Liver (tissue), 8 donors: ENCODE measurements at regions not wholly inside any gene's neighbourhood (a gene's known extent, or its start where the extent isn't known, plus 50 kb on each side); places are given as distances from the start of the nearest gene placed in this dataset.

ENCODE experiments used
- DNase-seq: peaks from one replicate; pipeline ENCODE4 v3.0.0-alpha.2; 2017; ENCODE audit warnings: low spot score
- H3K27ac ChIP-seq, 2 donors: one replicate each; pipeline ENCODE4 v1.7.0; 2013; ENCODE audit warnings: inconsistent platforms in 2 of 2, low read length in 2 of 2, control low read depth in 1 of 2, low read depth in 1 of 2, mild to moderate bottlenecking in 1 of 2
- H3K27me3 ChIP-seq, 4 donors: one replicate each; pipeline versions ENCODE4 v1.6.1 to v1.7.0; 2013; ENCODE audit warnings: low read length in 3 of 4, inconsistent platforms in 1 of 4, mild to moderate bottlenecking in 1 of 4, moderate library complexity in 1 of 4; ENCODE audit not compliant: control insufficient read depth in 4 of 4, insufficient read depth in 4 of 4
- H3K36me3 ChIP-seq, 4 donors: one replicate each; pipeline versions ENCODE4 v1.6.1 to v1.7.0; 2013; ENCODE audit warnings: low read length in 3 of 4, mild to moderate bottlenecking in 3 of 4, low read depth in 1 of 4, moderate library complexity in 1 of 4; ENCODE audit not compliant: control insufficient read depth in 4 of 4, insufficient read depth in 3 of 4
- H3K4me1 ChIP-seq, 4 donors: one replicate each; pipeline versions ENCODE4 v1.6.1 to v1.7.0; 2013; ENCODE audit warnings: low read length in 3 of 4, mild to moderate bottlenecking in 3 of 4, moderate library complexity in 1 of 4; ENCODE audit not compliant: control insufficient read depth in 4 of 4, insufficient read depth in 4 of 4
- H3K4me3 ChIP-seq, 3 donors: one replicate each; pipeline versions ENCODE4 v1.6.1 to v1.7.0; 2013; ENCODE audit warnings: low read length in 3 of 3, control low read depth in 1 of 3, low read depth in 1 of 3, mild to moderate bottlenecking in 1 of 3
- H3K9ac ChIP-seq, 2 donors: one replicate each; pipeline ENCODE4 v1.7.0; 2013; ENCODE audit warnings: low read length in 2 of 2, mild to moderate bottlenecking in 2 of 2, moderate library complexity in 2 of 2, control low read depth in 1 of 2, low read depth in 1 of 2
- H3K9me3 ChIP-seq, 4 donors: one replicate each; pipeline versions ENCODE4 v1.6.1 to v1.7.0; 2013; ENCODE audit warnings: low read length in 3 of 4; ENCODE audit not compliant: control insufficient read depth in 4 of 4
- EGR1 ChIP-seq, 2 donors: IDR thresholded peaks; 2 replicates each; pipeline ENCODE4 v1.6.1; 2016 to 2018; ENCODE audit warnings: antibody characterized with exemption in 2 of 2, low read depth in 2 of 2
- FOXA2 ChIP-seq: IDR thresholded peaks from 2 replicates; pipeline ENCODE4 v1.6.1; 2016; ENCODE audit warnings: antibody characterized with exemption
- HNF4A ChIP-seq, 2 donors: conservative IDR thresholded peaks; 2 replicates each; pipeline ENCODE4 v1.6.1; 2016; ENCODE audit warnings: antibody characterized with exemption in 2 of 2, mild to moderate bottlenecking in 2 of 2
- HNF4G ChIP-seq: IDR thresholded peaks from 2 replicates; pipeline ENCODE4 v1.6.1; 2016; ENCODE audit warnings: antibody characterized with exemption
- NR2F2 ChIP-seq: IDR thresholded peaks from 2 replicates; pipeline ENCODE4 v1.6.1; 2016; ENCODE audit warnings: antibody characterized with exemption
- RAD21 ChIP-seq, 2 donors: IDR thresholded peaks; 2 replicates each; pipeline ENCODE4 v1.6.1; 2016; ENCODE audit warnings: antibody characterized with exemption in 2 of 2, mild to moderate bottlenecking in 2 of 2
- RXRA ChIP-seq, 2 donors: IDR thresholded peaks; 2 replicates each; pipeline ENCODE4 v1.6.1; 2017 to 2018; ENCODE audit warnings: antibody characterized with exemption in 2 of 2, mild to moderate bottlenecking in 1 of 2
- SP1 ChIP-seq: IDR thresholded peaks from 2 replicates; pipeline ENCODE4 v1.6.1; 2018; ENCODE audit warnings: antibody characterized with exemption, mild to moderate bottlenecking
- TAF1 ChIP-seq: conservative IDR thresholded peaks from 2 replicates; pipeline ENCODE4 v1.6.1; 2016; ENCODE audit warnings: antibody characterized with exemption, mild to moderate bottlenecking
- YY1 ChIP-seq: IDR thresholded peaks from 2 replicates; pipeline ENCODE4 v1.6.1; 2016; ENCODE audit warnings: antibody characterized with exemption, mild to moderate bottlenecking
- WGBS: extraction: QIAGEN DNeasy Blood & Tissue Kit; methylation state at CpG from one replicate; pipeline ENCODE4 v1.1.7; 2013; 5-methylcytosine and 5-hydroxymethylcytosine counted together
- TF ChIP-seq, protein P1 (sequence below): IDR thresholded peaks from 2 replicates; pipeline ENCODE4 v1.6.1; 2016; ENCODE audit warnings: antibody characterized with exemption
- TF ChIP-seq, protein P2 (sequence below): IDR thresholded peaks from 2 replicates; pipeline ENCODE4 v1.6.1; 2016; ENCODE audit warnings: antibody characterized with exemption
- TF ChIP-seq, protein P3 (sequence below): fragments of 150-350 bp; IDR thresholded peaks from 2 replicates; pipeline ENCODE4 v1.5.1; 2017; ENCODE audit warnings: improper control_type of control experiment, low read depth, low read length; ENCODE audit not compliant: missing input control
- donor health status: healthy.
- donor health status: healthy.
- donor health status: healthy.
- donor health status: healthy.
- donor health status: healthy.

DNA sequence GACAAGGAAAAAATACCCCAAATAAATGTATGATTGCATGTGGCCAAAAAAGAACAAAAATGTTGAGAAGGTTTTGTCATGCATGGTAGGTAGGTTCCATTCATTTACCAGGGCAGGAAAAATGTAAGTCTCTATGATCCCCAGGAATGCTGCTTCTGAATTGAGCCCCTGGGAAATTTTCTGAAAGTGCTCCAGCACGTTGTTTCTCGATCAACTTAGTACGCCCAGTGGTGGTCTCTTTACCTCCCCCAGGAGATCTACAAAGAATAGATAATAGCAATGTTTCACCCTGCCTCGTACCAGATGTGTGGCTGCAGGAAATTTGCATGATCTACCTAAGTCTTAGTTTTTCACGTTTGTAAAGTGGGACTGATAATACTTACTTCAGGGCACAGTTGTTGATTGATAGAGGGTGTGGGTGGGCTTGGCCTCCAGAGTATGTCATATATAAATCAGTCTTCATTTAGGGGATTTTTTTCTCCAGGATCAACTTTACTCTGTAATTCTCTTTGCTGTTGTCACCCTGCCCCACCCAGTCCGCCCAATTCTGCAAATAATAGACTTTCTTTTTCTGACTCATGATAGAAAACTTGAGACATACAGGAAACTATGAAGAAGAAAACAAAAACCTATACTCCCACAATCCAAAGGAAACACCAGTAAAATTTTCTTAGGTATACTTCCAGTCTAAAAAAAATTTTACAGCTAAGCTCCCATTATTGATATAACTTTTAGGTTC lies 462.0 kb upstream of the RUNX1 start:
- no peak for DNase-seq
- Histone ChIP-seq H3K9ac (no peak overlapping the region), H3K27me3 (peaks cover 0 to 7% (median 0%) of the 10 kb centered on the region in 4 donors), H3K36me3 (no peaks in the 10 kb centered on the region), H3K4me1 (no peaks in the 10 kb centered on the region), H3K4me3 (no peak overlapping the region), H3K27ac (no peak overlapping the region), H3K9me3 (no peaks in the 10 kb centered on the region)
- TF ChIP-seq RAD21 (IDR thresholded peaks at IDR 0.05), result no peak
- 56% methylated on average over 6 of the region's 6 CpGs for WGBS

DNA sequence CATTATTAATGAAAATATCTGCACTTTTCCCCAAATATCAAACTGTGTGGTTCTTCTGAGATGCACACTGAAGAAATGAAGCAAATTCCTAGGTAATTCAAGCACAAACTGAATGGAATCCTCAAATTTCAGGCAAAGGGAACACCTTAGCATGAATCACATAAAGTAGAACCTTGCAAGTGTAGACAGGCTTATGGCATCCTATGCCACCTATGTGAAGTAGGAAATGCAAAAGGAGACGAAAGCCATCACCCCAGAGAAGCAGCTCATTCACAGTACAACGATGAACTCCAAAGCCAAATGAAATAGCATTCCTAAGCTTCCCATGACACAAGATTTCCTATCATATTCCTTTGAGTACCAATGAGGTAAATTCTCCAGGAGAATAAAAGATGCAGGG lies 461.2 kb upstream of the RUNX1 start:
- Histone ChIP-seq H3K27me3 (peaks cover 0 to 8% (median 0%) of the 10 kb centered on the region in 4 donors), H3K9ac (no peak overlapping the region), H3K27ac (no peak overlapping the region), H3K4me3 (no peak overlapping the region), H3K4me1 (no peaks in the 10 kb centered on the region), H3K36me3 (no peaks in the 10 kb centered on the region), H3K9me3 (no peaks in the 10 kb centered on the region)
- WGBS, result 89% methylated on average over 2 of the region's 2 CpGs
- DNase-seq, result no peak
- TF ChIP-seq RAD21 (IDR thresholded peaks at IDR 0.05) (no peak), HNF4G (no peak), RXRA (IDR thresholded peaks at IDR 0.05) (no peak), YY1 (no peak), SP1 (no peak), TAF1 (no peak), HNF4A (conservative IDR thresholded peaks at IDR 0.05) (no peak), EGR1 (IDR thresholded peaks at IDR 0.05; ENCODE audit: low read depth in 2 of 2) (no peak), FOXA2 (no peak)
- TF ChIP-seq, protein P1, sequence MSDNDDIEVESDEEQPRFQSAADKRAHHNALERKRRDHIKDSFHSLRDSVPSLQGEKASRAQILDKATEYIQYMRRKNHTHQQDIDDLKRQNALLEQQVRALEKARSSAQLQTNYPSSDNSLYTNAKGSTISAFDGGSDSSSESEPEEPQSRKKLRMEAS, result no peak
- TF ChIP-seq, protein P2, sequence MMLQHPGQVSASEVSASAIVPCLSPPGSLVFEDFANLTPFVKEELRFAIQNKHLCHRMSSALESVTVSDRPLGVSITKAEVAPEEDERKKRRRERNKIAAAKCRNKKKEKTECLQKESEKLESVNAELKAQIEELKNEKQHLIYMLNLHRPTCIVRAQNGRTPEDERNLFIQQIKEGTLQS, result no peak

DNA sequence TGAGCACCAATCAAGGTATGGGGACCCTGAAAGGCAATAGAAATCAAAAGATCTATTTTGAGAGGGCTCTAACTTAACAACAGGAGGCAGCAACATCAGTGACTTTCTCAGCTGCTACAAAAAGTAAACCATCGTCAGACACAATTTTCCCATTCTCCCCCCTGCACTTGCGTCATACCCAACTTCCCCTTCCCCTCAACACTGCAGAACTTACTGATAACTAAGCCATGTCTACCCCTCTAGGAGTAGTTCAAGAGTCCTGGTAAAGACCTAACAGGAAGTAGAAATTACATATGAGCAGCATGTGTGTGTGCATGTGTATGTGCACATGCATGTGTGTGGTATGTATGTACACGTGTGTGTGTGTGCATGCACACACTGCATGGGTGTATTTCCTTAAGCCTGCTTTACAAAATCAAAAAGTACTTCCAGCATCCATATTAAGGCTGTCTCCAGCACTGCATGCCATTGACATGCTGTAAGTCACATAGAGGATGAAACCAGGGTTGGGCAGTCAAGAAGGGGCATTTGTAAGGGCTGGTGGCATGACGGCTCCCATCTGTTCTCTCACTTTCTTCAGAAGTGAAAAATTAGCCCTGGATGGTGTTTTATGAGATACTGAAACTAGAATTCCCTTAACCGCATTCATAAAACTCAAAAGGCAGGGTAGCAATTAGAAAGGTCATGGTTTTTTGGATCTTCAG lies 460.1 kb upstream of the RUNX1 start:
- H3K4me3 ChIP-seq, result no peak overlapping the region
- DNase-seq, result no peak
- H3K27ac ChIP-seq, result peak overlapping the region in 1 of 2 donors; percentile 60
- WGBS, result 67% methylated on average over 5 of the region's 5 CpGs
- no peaks in the 10 kb centered on the region for H3K4me1 ChIP-seq
- peaks cover 0 to 11% (median 0%) of the 10 kb centered on the region in 4 donors for H3K27me3 ChIP-seq
- H3K36me3 ChIP-seq, result no peaks in the 10 kb centered on the region
- TF ChIP-seq, protein P3, sequence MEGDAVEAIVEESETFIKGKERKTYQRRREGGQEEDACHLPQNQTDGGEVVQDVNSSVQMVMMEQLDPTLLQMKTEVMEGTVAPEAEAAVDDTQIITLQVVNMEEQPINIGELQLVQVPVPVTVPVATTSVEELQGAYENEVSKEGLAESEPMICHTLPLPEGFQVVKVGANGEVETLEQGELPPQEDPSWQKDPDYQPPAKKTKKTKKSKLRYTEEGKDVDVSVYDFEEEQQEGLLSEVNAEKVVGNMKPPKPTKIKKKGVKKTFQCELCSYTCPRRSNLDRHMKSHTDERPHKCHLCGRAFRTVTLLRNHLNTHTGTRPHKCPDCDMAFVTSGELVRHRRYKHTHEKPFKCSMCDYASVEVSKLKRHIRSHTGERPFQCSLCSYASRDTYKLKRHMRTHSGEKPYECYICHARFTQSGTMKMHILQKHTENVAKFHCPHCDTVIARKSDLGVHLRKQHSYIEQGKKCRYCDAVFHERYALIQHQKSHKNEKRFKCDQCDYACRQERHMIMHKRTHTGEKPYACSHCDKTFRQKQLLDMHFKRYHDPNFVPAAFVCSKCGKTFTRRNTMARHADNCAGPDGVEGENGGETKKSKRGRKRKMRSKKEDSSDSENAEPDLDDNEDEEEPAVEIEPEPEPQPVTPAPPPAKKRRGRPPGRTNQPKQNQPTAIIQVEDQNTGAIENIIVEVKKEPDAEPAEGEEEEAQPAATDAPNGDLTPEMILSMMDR, result no peak
- TF ChIP-seq NR2F2 (no peak), YY1 (no peak), HNF4G (no peak)
- TF ChIP-seq, protein P1, result no peak
- H3K9ac ChIP-seq, result no peak overlapping the region
- no peaks in the 10 kb centered on the region for H3K9me3 ChIP-seq
